A549 (cell line): ENCODE measurements at regions not wholly inside any gene's neighbourhood (a gene's known extent, or its start where the extent isn't known, plus 50 kb on each side); places are given as distances from the start of the nearest gene placed in this dataset.

ENCODE experiments used
- ATAC-seq, 2 experiments: fragments of 200-7000 bp in 1 of 2; fragments of >200 bp in 1 of 2; cut with Nextera tagmentation in 1 of 2; cut with Tn5 transposase in 1 of 2; 3 replicates each; pipeline versions ENCODE4 v1.8.0 to v1.9.1; 2018 to 2020; ENCODE audit warnings: mild to moderate bottlenecking in 1 of 2, moderate library complexity in 1 of 2
- CTCF ChIA-PET: fragments of 300-600 bp; sonication (Branson Sonifier 250); formaldehyde crosslinking; extraction: SDS; loops from one replicate; lab custom pipeline; 2021; ENCODE audit warnings: antibody characterized with exemption, inconsistent platforms; lab: Yijun Ruan, JAX
- POLR2A ChIA-PET: fragments of 350-600 bp; formaldehyde crosslinking; extraction: SDS; loops from one replicate; lab custom pipeline; 2021; ENCODE audit warnings: antibody characterized with exemption, inconsistent platforms; lab: Yijun Ruan, JAX
- DNase-seq, 2 experiments: peaks; one replicate each; pipeline versions ENCODE4 v3.0.0 to v3.0.0-alpha.2; 2011 to 2016; ENCODE audit warnings: low read depth in 1 of 2, low spot score in 1 of 2
- FAIRE-seq: peaks from 2 replicates; lab custom pipeline; 2011; peaks lifted over from hg19 to GRCh38; lab: Jason Lieb, UNC
- H3K27ac ChIP-seq, 2 experiments: fragments of >200 bp; sonication (Bioruptor Twin); formaldehyde crosslinking; 3 replicates each; pipeline ENCODE4 v1.5.1; 2016 to 2017
- H3K4me1 ChIP-seq: fragments of >200 bp; sonication (Bioruptor Twin); formaldehyde crosslinking; 3 replicates; pipeline ENCODE4 v1.6.1; 2016
- H3K4me2 ChIP-seq: fragments of >200 bp; sonication (Bioruptor Twin); formaldehyde crosslinking; 3 replicates; pipeline ENCODE4 v1.6.1; 2016
- H3K4me3 ChIP-seq: fragments of >200 bp; sonication (Bioruptor Twin); formaldehyde crosslinking; 3 replicates; pipeline ENCODE4 v1.5.1; 2016
- H3K9me3 ChIP-seq: fragments of >200 bp; sonication (Bioruptor Twin); formaldehyde crosslinking; 3 replicates; pipeline ENCODE4 v1.6.1; 2016
- CBX2 ChIP-seq: fragments of 200-600 bp; sonication (generic); IDR thresholded peaks from 2 replicates; pipeline ENCODE4 v1.6.1; 2016; ENCODE audit warnings: low read depth, mild to moderate bottlenecking, borderline replicate concordance
- CBX8 ChIP-seq: fragments of 200-600 bp; sonication (generic); IDR thresholded peaks from 2 replicates; pipeline ENCODE4 v1.6.1; 2016
- CHD2 ChIP-seq: fragments of 150-350 bp; IDR thresholded peaks from 2 replicates; pipeline ENCODE4 v1.6.1; 2014; ENCODE audit warnings: low read length; ENCODE audit not compliant: partially characterized antibody
- CHD4 ChIP-seq: fragments of 200-600 bp; sonication (generic); IDR thresholded peaks from 2 replicates; pipeline ENCODE4 v1.6.1; 2016; ENCODE audit warnings: antibody characterized with exemption, mild to moderate bottlenecking, borderline replicate concordance
- EHF ChIP-seq: fragments of 250-450 bp; sonication (Bioruptor Pico); IDR thresholded peaks from 2 replicates; pipeline ENCODE4 v1.5.0; 2020; ENCODE audit warnings: mild to moderate bottlenecking
- EHMT2 ChIP-seq: fragments of 200-600 bp; sonication (generic); IDR thresholded peaks from 2 replicates; pipeline ENCODE4 v1.6.1; 2016; ENCODE audit warnings: antibody characterized with exemption, low read depth, mild to moderate bottlenecking, moderate library complexity
- EP300 ChIP-seq, 2 experiments: fragments of >200 bp; sonication (Bioruptor Twin); formaldehyde crosslinking; IDR thresholded peaks; 2 replicates in 1 of 2; 3 replicates in 1 of 2; pipeline ENCODE4 v1.6.1; 2016 to 2017
- FOSL2 ChIP-seq, 2 experiments: fragments of 450-650 bp in 1 of 2; fragments of >200 bp in 1 of 2; sonication (Bioruptor Twin) in 1 of 2; formaldehyde crosslinking; IDR thresholded peaks; 2 replicates each; pipeline versions ENCODE4 v1.5.0 to v1.6.1; 2016 to 2020; ENCODE audit warnings: mild to moderate bottlenecking in 1 of 2, moderate library complexity in 1 of 2
- HDAC2 ChIP-seq: fragments of 200-600 bp; sonication (generic); IDR thresholded peaks from 2 replicates; pipeline ENCODE4 v1.6.1; 2016
- HEYL ChIP-seq: fragments of 250-450 bp; sonication (Bioruptor Pico); IDR thresholded peaks from 2 replicates; pipeline ENCODE4 v1.8.0; 2021; ENCODE audit warnings: mild to moderate bottlenecking, moderate library complexity
- HOXA7 ChIP-seq: fragments of 250-450 bp; sonication (Bioruptor Pico); IDR thresholded peaks from 2 replicates; pipeline ENCODE4 v1.5.0; 2020; ENCODE audit warnings: mild to moderate bottlenecking, moderate library complexity
- HOXB13 ChIP-seq: fragments of 250-450 bp; sonication (Bioruptor Pico); IDR thresholded peaks from 2 replicates; pipeline ENCODE4 v1.5.0; 2020; ENCODE audit warnings: low read depth, mild to moderate bottlenecking, moderate library complexity
- JUN ChIP-seq, 2 experiments: fragments of >200 bp; sonication (Bioruptor Twin); formaldehyde crosslinking; IDR thresholded peaks; 2 replicates in 1 of 2; 3 replicates in 1 of 2; pipeline ENCODE4 v1.6.1; 2016 to 2017
- JUNB ChIP-seq: fragments of >200 bp; sonication (Bioruptor Twin); formaldehyde crosslinking; IDR thresholded peaks from 2 replicates; pipeline ENCODE4 v1.6.1; 2016
- MAZ ChIP-seq: fragments of 150-350 bp; IDR thresholded peaks from 2 replicates; pipeline ENCODE4 v1.6.1; 2014; ENCODE audit warnings: antibody characterized with exemption, low read depth, low read length, borderline replicate concordance
- MYC ChIP-seq: IDR thresholded peaks from 2 replicates; pipeline ENCODE4 v1.6.1; 2012; ENCODE audit warnings: mild to moderate bottlenecking, inconsistent platforms, low read length, improper control_type of control experiment, borderline replicate concordance
- NPAS2 ChIP-seq: fragments of 250-450 bp; sonication (Bioruptor Pico); IDR thresholded peaks from 2 replicates; pipeline ENCODE4 v1.8.0; 2022; ENCODE audit warnings: mild to moderate bottlenecking, moderate library complexity, borderline replicate concordance
- PHF8 ChIP-seq: fragments of 200-600 bp; sonication (generic); IDR thresholded peaks from 2 replicates; pipeline ENCODE4 v1.6.1; 2016; ENCODE audit warnings: low read depth, mild to moderate bottlenecking, antibody characterized with exemption, moderate library complexity, borderline replicate concordance
- POLR2AphosphoS2 ChIP-seq: conservative IDR thresholded peaks from 2 replicates; pipeline ENCODE4 v1.6.1; 2012; ENCODE audit warnings: low read length, improper control_type of control experiment, inconsistent platforms
- REST ChIP-seq: fragments of 200-600 bp; sonication (generic); IDR thresholded peaks from 2 replicates; pipeline ENCODE4 v1.6.1; 2016; ENCODE audit warnings: antibody characterized with exemption, mild to moderate bottlenecking, moderate library complexity
- RNF2 ChIP-seq: fragments of 200-600 bp; sonication (generic); IDR thresholded peaks from 2 replicates; pipeline ENCODE4 v1.6.1; 2016; ENCODE audit warnings: low read depth, mild to moderate bottlenecking, antibody characterized with exemption, moderate library complexity, borderline replicate concordance
- ZC3H11A ChIP-seq: fragments of 450-650 bp; IDR thresholded peaks from 2 replicates; pipeline ENCODE4 v1.6.1; 2014; ENCODE audit warnings: antibody characterized with exemption, mild to moderate bottlenecking
- ZFP36 ChIP-seq: fragments of 450-650 bp; IDR thresholded peaks from 2 replicates; pipeline ENCODE4 v1.6.1; 2014; ENCODE audit warnings: borderline replicate concordance; ENCODE audit not compliant: partially characterized antibody
- ZNF302 ChIP-seq: fragments of 250-450 bp; sonication (Bioruptor Pico); IDR thresholded peaks from 2 replicates; pipeline ENCODE4 v1.9.0; 2021; ENCODE audit warnings: inconsistent platforms, mild to moderate bottlenecking, moderate library complexity
- ZSCAN20 ChIP-seq: fragments of 250-450 bp; sonication (Bioruptor Pico); IDR thresholded peaks from 2 replicates; pipeline ENCODE4 v1.8.0; 2022; ENCODE audit warnings: mild to moderate bottlenecking, moderate library complexity
- WGBS: methylation state at CpG from one replicate; pipeline ENCODE4 v1.1.6; 2017; ENCODE audit errors: missing lambda C conversion rate; 5-methylcytosine and 5-hydroxymethylcytosine counted together
- TF ChIP-seq, protein P1 (sequence below): fragments of >200 bp; sonication (Bioruptor Twin); formaldehyde crosslinking; IDR thresholded peaks from 2 replicates; pipeline ENCODE4 v1.6.1; 2016
- TF ChIP-seq, protein P2 (sequence below): IDR thresholded peaks from 2 replicates; pipeline ENCODE4 v1.6.1; 2012; ENCODE audit warnings: low read depth, borderline replicate concordance
- TF ChIP-seq, protein P3 (sequence below): fragments of >200 bp; sonication (Bioruptor Twin); formaldehyde crosslinking; IDR thresholded peaks from 3 replicates; pipeline ENCODE4 v1.5.1; 2016

GRCh38 chr1:242788771-242789170 lies 264.3 kb upstream of the PLD5 start:
- Histone ChIP-seq H3K9me3 (0 out of 3 replicates have a peak, but pooled peaks cover 2% of the 10 kb centered on the region), H3K4me2 (no peak overlapping the region), H3K4me3 (no peak overlapping the region), H3K27ac (no peak overlapping the region), H3K4me1 (no peaks in the 10 kb centered on the region)
- no peak for TF ChIP-seq CBX2
- no peak for TF ChIP-seq HOXA7
- TF ChIP-seq JUN (IDR thresholded peaks at IDR 0.05): no peak
- TF ChIP-seq NPAS2 (CRISPR knock-in tag): no peak
- TF ChIP-seq ZC3H11A: no peak
- TF ChIP-seq ZFP36: no peak
- TF ChIP-seq REST: no peak
- TF ChIP-seq MYC: no peak
- FAIRE-seq (no peak), ATAC-seq (no peak), DNase-seq (no peak)
- ChIA-PET POLR2A (no interaction called here), CTCF (no interaction called here)
- WGBS: 33% methylated on average over 2 of the region's 2 CpGs

GRCh38 chr1:242787968-242788367 lies 263.5 kb upstream of the PLD5 start:
- DNase-seq (no peak), ATAC-seq (no peak), FAIRE-seq (no peak)
- POLR2A ChIA-PET: no interaction called here
- H3K9me3 ChIP-seq: 0 out of 3 replicates have a peak, but pooled peaks cover 2% of the 10 kb centered on the region
- H3K4me3 ChIP-seq: no peak overlapping the region
- TF ChIP-seq ZFP36 (no peak), JUN (IDR thresholded peaks at IDR 0.05) (no peak), PHF8 (no peak), CBX2 (no peak), HDAC2 (no peak), EHMT2 (no peak), HOXB13 (CRISPR knock-in tag) (no peak), RNF2 (no peak), CBX8 (no peak), HOXA7 (no peak), HEYL (no peak), CHD4 (no peak), CHD2 (no peak), JUNB (no peak), ZSCAN20 (CRISPR knock-in tag) (no peak), FOSL2 (IDR thresholded peaks at IDR 0.05) (no peak), FOSL2 (CRISPR knock-in tag; IDR thresholded peaks at IDR 0.05) (no peak)
- TF ChIP-seq, protein P1, sequence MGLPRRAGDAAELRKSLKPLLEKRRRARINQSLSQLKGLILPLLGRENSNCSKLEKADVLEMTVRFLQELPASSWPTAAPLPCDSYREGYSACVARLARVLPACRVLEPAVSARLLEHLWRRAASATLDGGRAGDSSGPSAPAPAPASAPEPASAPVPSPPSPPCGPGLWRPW: no peak
- no peak overlapping the region for H3K27ac ChIP-seq
- H3K4me2 ChIP-seq: no peak overlapping the region
- 59% methylated on average over 2 of the region's 2 CpGs for WGBS
- no peaks in the 10 kb centered on the region for H3K4me1 ChIP-seq
- CTCF ChIA-PET: no interaction called here

GRCh38 chr1:242784807-242785206 lies 260.3 kb upstream of the PLD5 start:
- ChIA-PET CTCF (no interaction called here), POLR2A (no interaction called here)
- FAIRE-seq: no peak
- no peak for ATAC-seq
- no peak for DNase-seq
- Histone ChIP-seq H3K4me1 (no peaks in the 10 kb centered on the region), H3K27ac (no peak overlapping the region), H3K4me3 (no peak overlapping the region), H3K4me2 (no peak overlapping the region), H3K9me3 (no peaks in the 10 kb centered on the region)
- 27% methylated on average over 7 of the region's 7 CpGs for WGBS
- TF ChIP-seq, protein P2, sequence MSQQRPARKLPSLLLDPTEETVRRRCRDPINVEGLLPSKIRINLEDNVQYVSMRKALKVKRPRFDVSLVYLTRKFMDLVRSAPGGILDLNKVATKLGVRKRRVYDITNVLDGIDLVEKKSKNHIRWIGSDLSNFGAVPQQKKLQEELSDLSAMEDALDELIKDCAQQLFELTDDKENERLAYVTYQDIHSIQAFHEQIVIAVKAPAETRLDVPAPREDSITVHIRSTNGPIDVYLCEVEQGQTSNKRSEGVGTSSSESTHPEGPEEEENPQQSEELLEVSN: no peak
- TF ChIP-seq, protein P1: no peak
- no peak for TF ChIP-seq POLR2AphosphoS2
- TF ChIP-seq EHMT2: no peak
- TF ChIP-seq MAZ: no peak
- no peak for TF ChIP-seq CBX2
- no peak for TF ChIP-seq ZNF302 (CRISPR knock-in tag)
- TF ChIP-seq JUNB: no peak
- TF ChIP-seq EHF (CRISPR knock-in tag): no peak
- TF ChIP-seq, protein P3, sequence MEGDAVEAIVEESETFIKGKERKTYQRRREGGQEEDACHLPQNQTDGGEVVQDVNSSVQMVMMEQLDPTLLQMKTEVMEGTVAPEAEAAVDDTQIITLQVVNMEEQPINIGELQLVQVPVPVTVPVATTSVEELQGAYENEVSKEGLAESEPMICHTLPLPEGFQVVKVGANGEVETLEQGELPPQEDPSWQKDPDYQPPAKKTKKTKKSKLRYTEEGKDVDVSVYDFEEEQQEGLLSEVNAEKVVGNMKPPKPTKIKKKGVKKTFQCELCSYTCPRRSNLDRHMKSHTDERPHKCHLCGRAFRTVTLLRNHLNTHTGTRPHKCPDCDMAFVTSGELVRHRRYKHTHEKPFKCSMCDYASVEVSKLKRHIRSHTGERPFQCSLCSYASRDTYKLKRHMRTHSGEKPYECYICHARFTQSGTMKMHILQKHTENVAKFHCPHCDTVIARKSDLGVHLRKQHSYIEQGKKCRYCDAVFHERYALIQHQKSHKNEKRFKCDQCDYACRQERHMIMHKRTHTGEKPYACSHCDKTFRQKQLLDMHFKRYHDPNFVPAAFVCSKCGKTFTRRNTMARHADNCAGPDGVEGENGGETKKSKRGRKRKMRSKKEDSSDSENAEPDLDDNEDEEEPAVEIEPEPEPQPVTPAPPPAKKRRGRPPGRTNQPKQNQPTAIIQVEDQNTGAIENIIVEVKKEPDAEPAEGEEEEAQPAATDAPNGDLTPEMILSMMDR: no peak
- TF ChIP-seq ZFP36: no peak
- no peak for TF ChIP-seq ZC3H11A
- TF ChIP-seq EP300 (IDR thresholded peaks at IDR 0.05): no peak
- TF ChIP-seq JUN (IDR thresholded peaks at IDR 0.05): no peak
